ENCODE measurements at regions not wholly inside any gene's neighbourhood (a gene's known extent, or its start where the extent isn't known, plus 50 kb on each side); places are given as distances from the start of the nearest gene placed in this dataset.

GRCh38 chr4:129364747-129365452, 268.9 kb downstream of the C4orf33 start:
- H3K36me3 ChIP-seq (ENCODE audit: control insufficient read depth, insufficient read depth, low read length): no peaks in the 10 kb centered on the region
- no peak overlapping the region for H3K4me3 ChIP-seq (ENCODE audit: low read length)
- H3K27me3 ChIP-seq (ENCODE audit: control insufficient read depth, insufficient read depth, low read length): no peaks in the 10 kb centered on the region
- H3K4me1 ChIP-seq (ENCODE audit: control insufficient read depth, insufficient read depth, low read length): no peaks in the 10 kb centered on the region
- WGBS (ENCODE audit: insufficient coverage, insufficient read length): no CpG with 5 or more reads among the region's 10 CpGs
- no peak for DNase-seq (ENCODE audit: low read depth, low spot score)
- no peaks in the 10 kb centered on the region for H3K9me3 ChIP-seq (ENCODE audit: control insufficient read depth, insufficient read depth, low read length)
- no peak overlapping the region for H3K27ac ChIP-seq (ENCODE audit: low read length)

- DNase-seq (ENCODE audit: low read depth, low spot score): no peak
- WGBS (ENCODE audit: insufficient coverage, insufficient read length): no CpG with 5 or more reads among the region's 3 CpGs
- Histone ChIP-seq H3K4me1 (ENCODE audit: control insufficient read depth, insufficient read depth, low read length) (no peaks in the 10 kb centered on the region), H3K36me3 (ENCODE audit: control insufficient read depth, insufficient read depth, low read length) (no peaks in the 10 kb centered on the region), H3K4me3 (ENCODE audit: low read length) (no peak overlapping the region), H3K27ac (ENCODE audit: low read length) (no peak overlapping the region), H3K27me3 (ENCODE audit: control insufficient read depth, insufficient read depth, low read length) (no peaks in the 10 kb centered on the region), H3K9me3 (ENCODE audit: control insufficient read depth, insufficient read depth, low read length) (no peaks in the 10 kb centered on the region)
Measured at GRCh38 chr4:129369361-129370010, 273.5 kb downstream of the C4orf33 start.

- H3K27ac ChIP-seq (ENCODE audit: low read length): no peak overlapping the region
- no CpG with 5 or more reads among the region's 4 CpGs for WGBS (ENCODE audit: insufficient coverage, insufficient read length)
Measured at GRCh38 chr4:129371065-129371464, 275.1 kb downstream of the C4orf33 start.

DNA sequence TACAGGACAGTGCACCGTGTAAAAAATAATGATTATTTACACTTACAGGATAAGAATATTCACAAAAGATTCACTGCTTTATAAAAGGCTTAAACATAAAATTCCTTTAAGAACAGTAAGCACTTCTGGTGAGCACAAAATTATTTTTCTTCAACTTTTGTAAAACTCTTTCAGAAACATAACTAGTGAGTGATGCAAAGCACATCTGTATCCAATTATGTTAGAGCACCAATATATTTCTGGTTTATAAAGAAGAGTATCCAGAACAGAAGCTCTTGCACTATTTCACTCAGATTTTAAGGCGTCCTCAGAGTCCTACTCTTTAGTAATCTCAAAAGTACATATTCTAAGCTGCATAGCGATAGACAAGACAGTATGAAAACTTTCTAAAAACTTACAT, 276.0 kb downstream of the C4orf33 start:
- H3K27me3 ChIP-seq (ENCODE audit: control insufficient read depth, insufficient read depth, low read length): no peaks in the 10 kb centered on the region
- no peaks in the 10 kb centered on the region for H3K4me1 ChIP-seq (ENCODE audit: control insufficient read depth, insufficient read depth, low read length)
- no peak overlapping the region for H3K27ac ChIP-seq (ENCODE audit: low read length)
- H3K36me3 ChIP-seq (ENCODE audit: control insufficient read depth, insufficient read depth, low read length): no peaks in the 10 kb centered on the region
- H3K4me3 ChIP-seq (ENCODE audit: low read length): no peak overlapping the region
- DNase-seq (ENCODE audit: low read depth, low spot score): no peak
- H3K9me3 ChIP-seq (ENCODE audit: control insufficient read depth, insufficient read depth, low read length): no peaks in the 10 kb centered on the region
- WGBS (ENCODE audit: insufficient coverage, insufficient read length): no CpG with 5 or more reads among the region's 3 CpGs

More at GRCh38 chr4:129371065-129371464, 275.1 kb downstream of the C4orf33 start:
- H3K36me3 ChIP-seq (ENCODE audit: control insufficient read depth, insufficient read depth, low read length): no peaks in the 10 kb centered on the region
- DNase-seq (ENCODE audit: low read depth, low spot score): no peak
- H3K4me1 ChIP-seq (ENCODE audit: control insufficient read depth, insufficient read depth, low read length): no peaks in the 10 kb centered on the region
- no peaks in the 10 kb centered on the region for H3K27me3 ChIP-seq (ENCODE audit: control insufficient read depth, insufficient read depth, low read length)
- no peak overlapping the region for H3K4me3 ChIP-seq (ENCODE audit: low read length)
- no peaks in the 10 kb centered on the region for H3K9me3 ChIP-seq (ENCODE audit: control insufficient read depth, insufficient read depth, low read length)

DNA sequence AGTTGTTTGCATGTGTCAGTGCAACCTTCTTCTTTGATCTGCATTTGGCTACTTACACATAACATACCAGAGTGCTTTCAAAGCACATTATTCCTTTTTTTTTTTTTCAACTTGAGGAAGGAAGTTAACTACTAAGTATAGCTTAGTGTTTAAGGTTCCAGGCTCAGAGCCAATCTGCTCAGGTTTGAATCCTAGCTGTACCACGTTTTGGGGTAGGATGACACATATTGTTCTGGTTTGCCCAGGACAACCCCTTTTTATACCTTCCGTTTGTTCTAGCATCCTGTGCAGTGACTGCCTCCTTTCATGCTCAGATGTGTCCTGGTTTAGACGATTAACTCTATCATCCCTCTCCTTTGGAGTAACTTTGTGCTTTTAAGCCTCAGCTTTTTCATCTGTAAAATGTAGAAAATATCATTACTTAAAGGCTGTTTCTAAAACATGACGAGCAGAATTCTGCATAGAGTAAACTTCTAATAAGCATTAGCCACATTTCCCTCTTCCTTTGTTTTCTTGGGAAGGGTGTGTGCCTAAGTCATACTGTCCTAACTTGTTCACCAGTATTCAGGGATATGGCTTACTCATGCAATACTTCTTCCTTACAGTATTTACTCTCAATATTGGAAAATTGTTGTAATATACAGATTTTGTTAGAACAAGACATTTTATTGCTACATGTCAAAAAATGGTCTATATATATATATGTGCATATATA, 281.3 kb downstream of the C4orf33 start:
- no peaks in the 10 kb centered on the region; the same call in 1 of the 2 replicates for H3K4me1 ChIP-seq (ENCODE audit: control insufficient read depth, insufficient read depth, low read length)
- H3K27ac ChIP-seq (ENCODE audit: low read length): no peak overlapping the region
- H3K9me3 ChIP-seq (ENCODE audit: control insufficient read depth, insufficient read depth, low read length): no peaks in the 10 kb centered on the region
- WGBS (ENCODE audit: insufficient coverage, insufficient read length): no CpG with 5 or more reads among the region's 4 CpGs
- no peaks in the 10 kb centered on the region for H3K27me3 ChIP-seq (ENCODE audit: control insufficient read depth, insufficient read depth, low read length)
- no peak for DNase-seq (ENCODE audit: low read depth, low spot score)
- H3K4me3 ChIP-seq (ENCODE audit: low read length): no peak overlapping the region
- H3K36me3 ChIP-seq (ENCODE audit: control insufficient read depth, insufficient read depth, low read length): no peaks in the 10 kb centered on the region

DNA sequence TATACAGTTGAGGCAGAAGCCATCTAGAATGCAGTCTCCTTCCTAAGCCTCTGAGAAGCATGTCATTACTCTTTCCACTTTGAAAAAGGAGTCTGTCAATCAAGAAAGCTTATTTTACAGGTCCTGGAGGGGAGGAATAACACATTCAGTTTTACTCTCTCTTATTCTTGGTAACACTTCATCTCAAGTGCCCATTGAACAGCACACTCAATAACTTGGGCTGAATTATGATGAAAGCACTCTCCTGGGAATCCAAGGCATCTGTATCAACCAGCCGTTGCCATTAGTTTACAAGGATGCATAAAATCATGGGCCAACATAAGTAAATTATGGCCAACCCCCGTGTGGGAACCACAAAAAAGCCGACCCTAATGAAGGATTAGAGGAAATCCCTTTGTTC, 282.4 kb downstream of the C4orf33 start:
- Histone ChIP-seq H3K9me3 (ENCODE audit: control insufficient read depth, insufficient read depth, low read length) (no peaks in the 10 kb centered on the region), H3K36me3 (ENCODE audit: control insufficient read depth, insufficient read depth, low read length) (no peaks in the 10 kb centered on the region), H3K4me1 (ENCODE audit: control insufficient read depth, insufficient read depth, low read length) (no peaks in the 10 kb centered on the region; the same call in 1 of the 2 replicates), H3K27me3 (ENCODE audit: control insufficient read depth, insufficient read depth, low read length) (no peaks in the 10 kb centered on the region), H3K4me3 (ENCODE audit: low read length) (no peak overlapping the region), H3K27ac (ENCODE audit: low read length) (no peak overlapping the region)
- WGBS (ENCODE audit: insufficient coverage, insufficient read length): no CpG with 5 or more reads among the region's 3 CpGs
- DNase-seq (ENCODE audit: low read depth, low spot score): no peak

GRCh38 chr4:129379429-129379828, 283.5 kb downstream of the C4orf33 start:
- Histone ChIP-seq H3K9me3 (ENCODE audit: control insufficient read depth, insufficient read depth, low read length) (no peaks in the 10 kb centered on the region), H3K4me3 (ENCODE audit: low read length) (no peak overlapping the region), H3K27ac (ENCODE audit: low read length) (no peak overlapping the region), H3K36me3 (ENCODE audit: control insufficient read depth, insufficient read depth, low read length) (no peaks in the 10 kb centered on the region), H3K4me1 (ENCODE audit: control insufficient read depth, insufficient read depth, low read length) (no peaks in the 10 kb centered on the region; the same call in 1 of the 2 replicates), H3K27me3 (ENCODE audit: control insufficient read depth, insufficient read depth, low read length) (no peaks in the 10 kb centered on the region)
- WGBS (ENCODE audit: insufficient coverage, insufficient read length): no CpG with 5 or more reads among the region's 2 CpGs
- DNase-seq (ENCODE audit: low read depth, low spot score): no peak

GRCh38 chr4:129384974-129385373, 289.0 kb downstream of the C4orf33 start:
- Histone ChIP-seq H3K4me1 (ENCODE audit: control insufficient read depth, insufficient read depth, low read length) (no peaks in the 10 kb centered on the region; the same call in 1 of the 2 replicates), H3K27me3 (ENCODE audit: control insufficient read depth, insufficient read depth, low read length) (no peaks in the 10 kb centered on the region), H3K27ac (ENCODE audit: low read length) (no peak overlapping the region), H3K9me3 (ENCODE audit: control insufficient read depth, insufficient read depth, low read length) (no peaks in the 10 kb centered on the region), H3K4me3 (ENCODE audit: low read length) (no peak overlapping the region), H3K36me3 (ENCODE audit: control insufficient read depth, insufficient read depth, low read length) (no peaks in the 10 kb centered on the region)
- DNase-seq (ENCODE audit: low read depth, low spot score): no peak
- no CpG with 5 or more reads among the region's 1 CpG for WGBS (ENCODE audit: insufficient coverage, insufficient read length)

DNA sequence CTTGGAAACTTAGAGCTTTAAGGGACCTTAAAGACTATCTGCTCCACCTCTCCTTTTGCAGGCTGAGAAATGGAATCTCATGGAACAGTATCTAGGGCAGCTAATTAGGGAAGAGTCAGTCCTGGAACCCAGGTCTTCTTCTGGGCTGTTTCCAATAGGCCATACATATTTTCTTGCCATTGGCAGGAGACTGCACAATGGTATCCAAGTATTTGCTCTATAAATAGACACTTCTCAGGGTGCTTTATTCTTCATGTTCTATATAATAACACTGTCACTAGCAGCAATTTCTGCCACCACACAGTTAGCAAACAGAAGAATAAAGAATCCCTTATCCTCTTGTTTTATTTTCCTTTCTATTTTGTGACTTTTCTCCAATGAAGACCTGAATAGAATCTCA, 291.7 kb downstream of the C4orf33 start:
- peaks cover 4% of the 10 kb centered on the region; the same call in 1 of the 2 replicates for H3K9me3 ChIP-seq (ENCODE audit: control insufficient read depth, insufficient read depth, low read length)
- H3K4me1 ChIP-seq (ENCODE audit: control insufficient read depth, insufficient read depth, low read length): no peaks in the 10 kb centered on the region
- DNase-seq (ENCODE audit: low read depth, low spot score): no peak
- H3K27me3 ChIP-seq (ENCODE audit: control insufficient read depth, insufficient read depth, low read length): no peaks in the 10 kb centered on the region
- no peak overlapping the region for H3K27ac ChIP-seq (ENCODE audit: low read length)
- H3K4me3 ChIP-seq (ENCODE audit: low read length): no peak overlapping the region
- no peaks in the 10 kb centered on the region for H3K36me3 ChIP-seq (ENCODE audit: control insufficient read depth, insufficient read depth, low read length)

DNA sequence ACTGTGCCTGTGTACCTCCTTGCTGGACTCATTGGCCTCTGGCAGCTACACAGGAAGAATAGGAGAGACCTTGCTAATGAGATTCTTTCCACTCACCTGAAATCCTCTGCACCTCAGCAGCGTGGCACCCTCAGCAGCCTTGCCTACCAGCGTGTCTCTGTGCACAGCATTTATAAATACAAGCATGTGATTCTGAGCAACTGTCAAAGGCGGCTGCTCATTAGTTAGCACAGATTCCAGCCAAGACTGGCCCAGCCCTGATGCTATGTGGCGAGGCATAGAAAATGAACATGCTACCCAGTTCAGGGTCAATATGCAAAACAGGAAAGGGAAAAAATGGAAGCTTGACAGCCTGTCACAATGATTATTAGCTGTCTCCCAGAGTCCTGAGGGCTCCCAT, 298.0 kb downstream of the C4orf33 start:
- no peaks in the 10 kb centered on the region for H3K36me3 ChIP-seq (ENCODE audit: control insufficient read depth, insufficient read depth, low read length)
- H3K4me1 ChIP-seq (ENCODE audit: control insufficient read depth, insufficient read depth, low read length): no peaks in the 10 kb centered on the region
- H3K9me3 ChIP-seq (ENCODE audit: control insufficient read depth, insufficient read depth, low read length): peaks cover 7% of the 10 kb centered on the region
- DNase-seq (ENCODE audit: low read depth, low spot score): no peak
- no peak overlapping the region for H3K27ac ChIP-seq (ENCODE audit: low read length)
- no peak overlapping the region for H3K4me3 ChIP-seq (ENCODE audit: low read length)
- WGBS (ENCODE audit: insufficient coverage, insufficient read length): no CpG with 5 or more reads among the region's 4 CpGs
- H3K27me3 ChIP-seq (ENCODE audit: control insufficient read depth, insufficient read depth, low read length): no peaks in the 10 kb centered on the region

Measured in iPS DF 6.9 (cell line).